ENCODE measurements at regions not wholly inside any gene's neighbourhood (a gene's known extent, or its start where the extent isn't known, plus 50 kb on each side); places are given as distances from the start of the nearest gene placed in this dataset.
"Not testable (repeated sequence)": the region's sequence is repeated elsewhere in the genome, so short reads cannot be mapped to it uniquely, and the experiment has no call there.

DNA sequence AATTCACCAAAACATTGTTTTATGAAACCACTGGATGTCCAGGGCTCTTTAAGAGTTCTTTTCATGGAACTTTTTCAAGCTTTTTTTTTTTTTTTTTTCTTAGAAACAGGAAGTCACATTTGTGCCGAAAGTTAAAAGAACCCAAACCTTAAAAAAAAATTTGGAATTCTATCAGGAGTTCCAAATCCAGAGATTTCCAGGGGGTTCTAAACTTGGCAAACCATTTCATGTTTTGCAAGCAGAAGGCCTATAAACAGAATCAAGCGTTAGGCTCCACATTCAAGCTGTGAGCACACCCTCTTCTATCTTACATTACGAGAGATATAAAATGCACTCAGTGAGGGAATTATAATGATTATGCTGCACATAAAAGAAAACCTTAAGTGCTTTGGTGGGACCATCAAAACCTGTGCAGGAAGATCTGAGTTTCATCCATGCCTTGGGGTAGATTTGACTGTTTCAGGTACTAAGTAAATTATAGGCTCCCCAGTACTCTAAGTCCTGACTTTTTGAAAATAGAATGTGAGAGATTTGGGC lies 154.8 kb upstream of the FAR2 start:
- DNase-seq, result no peak

DNA sequence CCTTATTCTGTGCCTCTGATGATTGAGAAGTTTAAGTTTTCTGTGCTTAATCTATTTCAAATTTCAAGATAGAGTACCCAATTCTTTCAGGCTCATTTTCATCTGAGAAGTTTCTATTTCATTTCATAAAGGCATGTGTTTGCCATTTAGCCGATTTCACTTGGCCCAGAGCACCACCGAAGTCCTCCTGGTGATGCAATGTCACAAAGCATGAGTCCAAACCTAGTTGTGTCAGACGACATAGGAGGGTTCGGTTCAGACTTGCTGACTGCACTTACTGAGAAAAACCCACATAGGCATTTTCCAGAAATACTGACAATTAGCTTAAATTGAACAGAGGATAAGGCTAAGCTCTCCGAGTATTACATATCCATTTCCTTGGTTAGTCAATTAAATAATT lies 152.4 kb upstream of the FAR2 start:
- DNase-seq, result no peak

DNA sequence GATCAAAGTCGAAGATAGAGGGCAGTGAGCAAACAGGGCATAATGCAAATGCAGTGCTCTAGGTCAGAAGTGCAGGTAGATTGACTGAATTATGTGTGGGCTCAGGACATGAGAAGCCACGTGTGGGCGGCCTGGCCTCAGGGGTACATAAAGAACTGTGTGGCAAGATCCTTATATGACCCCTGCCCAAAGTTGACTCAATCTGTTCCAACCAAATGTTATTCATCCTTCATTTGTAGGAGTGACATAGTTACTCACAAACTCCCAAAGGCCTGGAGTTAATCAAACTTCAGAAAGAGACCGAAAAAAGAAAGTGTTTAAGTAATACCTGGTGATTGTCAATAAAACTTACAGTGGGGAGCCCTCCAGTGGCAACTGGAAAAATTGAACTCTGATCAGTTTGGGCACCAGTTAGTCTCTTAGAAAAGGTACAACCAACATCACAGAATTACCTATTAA lies 150.4 kb upstream of the FAR2 start:
- DNase-seq, result no peak

- DNase-seq, result no peak
These were observed 144.8 kb upstream of the FAR2 start for GRCh38 chr12:29004066-29004935.

- DNase-seq, result no peak
These were observed 144.2 kb upstream of the FAR2 start for GRCh38 chr12:29004936-29005304.

DNA sequence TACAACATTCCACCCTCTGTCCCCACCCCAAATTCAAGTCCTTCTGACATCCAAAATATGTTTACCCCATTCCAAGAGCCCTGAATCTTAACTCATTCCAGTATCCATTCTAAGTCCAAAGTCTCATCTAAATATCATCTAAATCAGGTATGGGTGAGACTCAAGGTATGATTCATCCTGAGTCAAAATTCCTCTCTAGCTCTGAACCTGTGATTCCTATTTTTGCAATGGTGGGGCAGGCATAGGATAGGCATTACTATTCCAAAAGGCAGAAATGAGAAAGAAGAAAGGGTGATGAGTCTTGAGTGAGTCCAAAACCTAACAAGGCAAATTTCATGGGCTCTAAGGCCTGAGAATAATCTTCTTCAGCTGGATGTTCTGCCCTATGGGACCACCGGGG lies 140.3 kb upstream of the FAR2 start:
- no peak for DNase-seq

- DNase-seq, result no peak
These were observed 136.4 kb upstream of the FAR2 start for GRCh38 chr12:29012673-29013072.

- not testable (repeated sequence) for DNase-seq
These were observed 131.5 kb upstream of the FAR2 start for GRCh38 chr12:29017532-29017931.

DNA sequence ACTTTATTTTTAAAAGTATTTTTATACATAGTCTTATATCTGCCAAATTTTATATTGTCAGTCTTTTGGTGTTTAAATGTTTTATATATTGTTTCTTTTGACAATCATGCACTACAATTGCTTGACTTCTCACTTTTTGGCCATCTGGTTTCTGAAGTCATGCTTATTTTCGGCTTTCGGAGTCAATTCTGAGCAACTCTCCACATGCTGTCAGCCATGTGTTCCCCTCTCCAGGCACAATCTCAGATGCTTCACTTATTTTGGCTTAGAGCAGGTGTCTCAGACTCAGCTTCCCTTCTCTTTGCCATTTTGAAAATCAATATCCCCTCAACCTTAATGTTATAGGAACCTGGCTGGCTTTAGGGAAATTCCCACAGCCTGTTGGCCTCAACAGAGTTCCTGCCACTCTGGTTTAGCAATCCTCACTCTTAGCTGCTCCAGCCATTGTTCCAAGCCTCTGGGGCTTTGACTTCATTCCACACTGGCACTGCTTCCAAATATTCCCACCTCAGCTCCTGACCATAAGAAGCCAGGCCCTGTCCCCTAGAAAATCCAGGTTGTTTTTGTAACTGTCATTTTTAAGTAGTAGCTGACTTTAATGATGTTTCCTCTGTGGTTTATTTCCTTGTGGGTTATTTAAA lies 125.5 kb upstream of the FAR2 start:
- DNase-seq, result no peak

- no peak for DNase-seq
These were observed 125.0 kb upstream of the FAR2 start for GRCh38 chr12:29024117-29024516.

GRCh38 chr12:29025937-29026336 lies 123.1 kb upstream of the FAR2 start:
- DNase-seq, result no peak

GRCh38 chr12:29026419-29026818 lies 122.7 kb upstream of the FAR2 start:
- no peak for DNase-seq

DNA sequence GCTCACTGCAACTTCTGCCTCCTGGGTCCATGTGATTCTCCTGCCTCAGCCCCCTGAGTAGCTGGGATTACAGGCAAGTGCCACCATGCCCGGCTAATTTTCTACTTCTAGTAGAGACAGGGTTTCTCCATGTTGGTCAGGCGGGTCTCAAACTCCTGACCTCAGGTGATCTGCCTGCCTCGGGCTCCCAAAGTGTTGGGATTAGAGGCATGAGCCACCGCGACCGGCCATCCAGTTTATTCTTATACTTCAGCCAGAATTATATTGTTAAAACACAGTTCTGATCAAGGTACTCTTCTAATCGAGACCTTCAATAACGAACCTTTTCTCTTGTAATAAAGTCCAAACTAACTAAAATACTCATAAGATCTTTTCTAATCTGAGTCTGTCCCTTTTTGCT lies 119.6 kb upstream of the FAR2 start:
- not testable (repeated sequence) for DNase-seq

DNA sequence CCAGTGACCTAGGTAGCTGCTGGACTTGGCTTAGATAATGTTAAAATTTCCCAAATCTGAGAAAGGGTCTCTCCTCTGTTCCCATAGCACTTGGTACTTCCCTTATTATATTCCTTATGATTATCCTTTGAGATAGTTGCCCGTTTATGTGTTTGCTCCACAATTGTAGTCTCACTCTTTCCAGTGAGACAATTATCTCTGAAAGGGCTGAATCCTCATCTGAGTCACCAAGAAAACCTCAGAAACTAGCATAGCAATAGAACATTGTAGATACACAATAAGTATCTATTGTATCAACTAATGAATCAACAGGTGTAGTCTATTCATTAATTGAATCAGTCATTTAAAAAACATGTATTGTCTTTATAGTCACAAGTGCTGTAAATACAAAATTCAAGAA lies 119.1 kb upstream of the FAR2 start:
- no peak for DNase-seq

- no peak for DNase-seq
These were observed 116.6 kb upstream of the FAR2 start for GRCh38 chr12:29032446-29032845.

DNA sequence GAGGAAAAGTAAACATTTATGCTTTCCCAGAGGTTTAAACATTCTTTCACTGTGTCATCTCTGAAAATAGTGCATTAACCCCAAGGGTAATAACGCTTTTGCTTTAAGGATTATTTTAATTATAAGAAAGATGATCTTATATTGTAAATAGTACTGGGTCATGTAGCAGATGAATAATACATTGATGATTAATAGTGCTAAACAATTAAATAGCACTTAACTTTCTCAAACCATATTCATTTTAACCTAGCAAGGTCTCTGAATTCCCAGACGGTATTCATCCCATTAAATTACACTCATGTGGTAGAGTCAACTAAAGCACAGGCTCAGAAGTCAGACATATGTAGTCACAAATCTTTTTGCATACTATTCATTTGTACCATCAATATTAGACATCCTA lies 115.6 kb upstream of the FAR2 start:
- no peak for DNase-seq

GRCh38 chr12:29035112-29035511 lies 114.0 kb upstream of the FAR2 start:
- no peak for DNase-seq

- no peak for DNase-seq
These were observed 110.1 kb upstream of the FAR2 start for GRCh38 chr12:29039013-29039412.

- peak; percentile 41 for DNase-seq
These were observed 107.5 kb upstream of the FAR2 start for GRCh38 chr12:29041621-29042020.

DNA sequence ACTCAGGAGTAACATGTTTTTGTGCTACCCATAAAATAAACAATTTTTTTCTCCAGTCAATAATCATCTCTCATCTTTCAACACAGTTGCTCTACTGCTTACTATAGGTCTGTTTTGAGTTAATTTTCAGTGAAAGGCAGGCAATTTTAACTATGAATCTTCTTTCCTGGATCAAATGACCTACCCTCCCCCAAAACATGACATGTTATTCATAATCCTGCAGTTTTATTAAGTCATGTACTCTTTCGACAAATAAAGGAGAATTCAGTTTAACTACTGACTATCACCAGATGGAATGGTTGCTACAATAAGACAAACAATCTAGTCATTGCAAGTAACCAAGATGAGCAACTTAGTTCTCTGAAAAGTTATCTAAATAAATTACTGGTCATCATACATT lies 106.0 kb upstream of the FAR2 start:
- DNase-seq, result no peak

DNA sequence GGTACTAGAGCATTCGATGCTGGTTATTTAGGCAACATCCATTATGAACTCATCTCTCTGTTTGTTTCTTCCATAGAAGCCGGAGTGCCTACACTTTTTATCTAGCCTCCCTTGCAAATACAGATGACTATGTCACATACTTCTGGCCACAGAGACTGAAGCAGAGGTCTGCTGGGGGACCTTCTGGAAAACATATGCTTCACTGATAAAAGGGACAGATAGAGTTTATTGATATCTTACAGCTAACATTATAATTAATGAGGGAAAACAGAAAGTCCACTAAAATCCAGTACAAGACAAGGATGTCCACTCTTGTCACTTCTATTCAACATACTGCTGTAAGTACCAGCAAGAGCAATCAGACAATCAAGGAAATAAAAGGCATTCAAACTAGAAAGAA lies 104.3 kb upstream of the FAR2 start:
- no peak for DNase-seq

DNA sequence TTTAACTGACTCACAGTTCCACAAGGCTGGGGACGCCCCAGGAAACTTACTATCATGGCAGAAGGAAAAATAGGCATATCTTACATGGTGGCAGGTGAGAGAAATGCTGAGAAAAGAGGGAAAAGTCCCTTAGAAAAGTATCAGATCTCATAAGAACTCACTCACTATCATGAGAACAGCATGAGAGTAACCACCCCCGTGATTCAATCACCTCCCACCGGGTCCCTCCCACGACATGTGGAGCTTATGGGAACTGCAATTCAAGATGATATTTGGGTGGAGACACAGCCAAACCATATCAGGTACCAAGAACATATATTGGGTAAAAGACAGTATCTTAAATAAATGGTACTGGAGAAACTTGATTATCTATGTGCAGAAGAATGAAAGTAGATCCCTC lies 100.3 kb upstream of the FAR2 start:
- no peak for DNase-seq

DNA sequence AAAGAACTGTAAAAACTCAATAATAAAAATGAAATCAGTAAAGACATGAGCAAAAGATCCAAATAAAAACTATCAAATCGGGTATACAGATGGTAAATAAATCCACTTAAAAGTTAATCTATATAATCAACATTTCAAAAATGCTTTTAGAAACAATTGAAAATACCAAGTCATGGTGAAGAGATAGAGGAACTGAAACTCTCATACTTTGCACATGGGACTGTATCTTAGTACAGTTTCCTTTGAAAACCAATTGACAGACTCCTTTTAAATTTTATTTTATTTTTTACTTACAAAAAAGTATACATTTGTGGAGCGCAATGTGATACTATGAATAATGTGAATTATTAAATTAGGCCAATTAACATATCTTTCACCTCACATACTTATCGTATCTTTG lies 98.6 kb upstream of the FAR2 start:
- no peak for DNase-seq

DNA sequence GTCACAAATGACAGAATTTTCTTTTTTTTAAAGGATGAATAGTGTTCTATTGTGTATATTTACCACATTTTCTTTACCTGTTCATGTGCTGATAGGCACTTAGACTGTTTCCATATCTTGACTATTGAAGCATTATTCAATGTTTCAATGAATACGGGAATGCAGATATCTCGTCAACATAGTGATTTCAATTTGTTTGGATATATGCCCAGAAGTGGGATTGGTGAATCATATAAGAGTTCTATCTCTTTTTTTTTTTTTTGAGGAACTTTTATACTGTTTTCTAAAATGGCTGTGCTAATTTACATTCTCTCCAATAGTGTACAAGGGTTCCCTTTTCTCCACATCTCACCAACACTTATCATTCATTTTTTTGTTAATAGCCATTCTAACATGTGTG lies 97.9 kb upstream of the FAR2 start:
- DNase-seq, result no peak
